H9 (cell line): ENCODE measurements at regions not wholly inside any gene's neighbourhood (a gene's known extent, or its start where the extent isn't known, plus 50 kb on each side); places are given as distances from the start of the nearest gene placed in this dataset.

Source experiments
- DNase-seq: peaks from one replicate; pipeline ENCODE4 v3.0.0-alpha.2; 2017
- H2AFZ ChIP-seq: one replicate; pipeline ENCODE4 v1.6.1; 2013; ENCODE audit warnings: mild to moderate bottlenecking, low read length, control low read depth, moderate library complexity
- H2AK5ac ChIP-seq: 2 replicates; pipeline ENCODE4 v1.6.1; 2013; ENCODE audit warnings: low read length, control low read depth, mixed read lengths; ENCODE audit not compliant: insufficient read length
- H2BK120ac ChIP-seq: one replicate; pipeline ENCODE4 v1.6.1; 2013; ENCODE audit warnings: low read depth, mild to moderate bottlenecking, low read length, control low read depth, inconsistent platforms; ENCODE audit not compliant: poor library complexity, severe bottlenecking
- H2BK12ac ChIP-seq: 2 replicates; pipeline ENCODE4 v1.6.1; 2013; ENCODE audit warnings: low read length, control low read depth, mixed read lengths, low read depth; ENCODE audit not compliant: insufficient read length
- H2BK15ac ChIP-seq: 2 replicates; pipeline ENCODE4 v1.6.1; 2013; ENCODE audit warnings: low read depth, low read length, control low read depth
- H2BK20ac ChIP-seq: one replicate; pipeline ENCODE4 v1.6.1; 2013; ENCODE audit warnings: low read depth, mild to moderate bottlenecking, low read length, control low read depth, inconsistent platforms; ENCODE audit not compliant: poor library complexity, severe bottlenecking
- H2BK5ac ChIP-seq: 2 replicates; pipeline ENCODE4 v1.6.1; 2013; ENCODE audit warnings: low read length, control low read depth, mixed read lengths; ENCODE audit not compliant: insufficient read length
- H3K14ac ChIP-seq: 2 replicates; pipeline ENCODE4 v1.6.1; 2013; ENCODE audit warnings: low read length, control low read depth; ENCODE audit not compliant: insufficient read depth
- H3K18ac ChIP-seq: 2 replicates; pipeline ENCODE4 v1.6.1; 2013; ENCODE audit warnings: low read depth, mild to moderate bottlenecking, mixed read lengths, low read length, control low read depth; ENCODE audit not compliant: insufficient read length
- H3K23ac ChIP-seq: 2 replicates; pipeline ENCODE4 v1.6.1; 2013; ENCODE audit warnings: low read length, control low read depth, mixed read lengths, low read depth; ENCODE audit not compliant: insufficient read length
- H3K23me2 ChIP-seq: 2 replicates; pipeline ENCODE4 v1.6.1; 2013; ENCODE audit warnings: low read depth, mild to moderate bottlenecking, mixed read lengths, low read length, control low read depth; ENCODE audit not compliant: insufficient read length, poor library complexity, severe bottlenecking
- H3K27ac ChIP-seq: 2 replicates; pipeline ENCODE4 v1.5.1; 2013; ENCODE audit warnings: low read length, control low read depth, mixed read lengths, low read depth; ENCODE audit not compliant: insufficient read length
- H3K27me3 ChIP-seq: 2 replicates; pipeline ENCODE4 v1.6.1; 2013; ENCODE audit warnings: low read length, control low read depth, inconsistent platforms; ENCODE audit not compliant: insufficient read depth
- H3K4ac ChIP-seq: 2 replicates; pipeline ENCODE4 v1.6.1; 2013; ENCODE audit warnings: low read depth, mild to moderate bottlenecking, control low read depth, inconsistent platforms, low read length, moderate library complexity
- H3K4me1 ChIP-seq: 2 replicates; pipeline ENCODE4 v1.6.1; 2013; ENCODE audit warnings: low read length, control low read depth, inconsistent platforms; ENCODE audit not compliant: insufficient read depth
- H3K4me2 ChIP-seq: 2 replicates; pipeline ENCODE4 v1.6.1; 2013; ENCODE audit warnings: low read length, control low read depth, mixed read lengths; ENCODE audit not compliant: insufficient read length, insufficient read depth
- H3K56ac ChIP-seq: 2 replicates; pipeline ENCODE4 v1.6.1; 2013; ENCODE audit warnings: low read depth, mild to moderate bottlenecking, mixed read lengths, low read length, control low read depth; ENCODE audit not compliant: insufficient read length
- H3K79me1 ChIP-seq: 2 replicates; pipeline ENCODE4 v1.6.1; 2013; ENCODE audit warnings: low read depth, mild to moderate bottlenecking, moderate library complexity, low read length, control low read depth, inconsistent platforms; ENCODE audit not compliant: insufficient read depth, poor library complexity, severe bottlenecking
- H3K79me2 ChIP-seq: 2 replicates; pipeline ENCODE4 v1.6.1; 2013; ENCODE audit warnings: low read length, control low read depth, inconsistent platforms; ENCODE audit not compliant: insufficient read depth
- H3K9ac ChIP-seq: 2 replicates; pipeline ENCODE4 v1.6.1; 2013; ENCODE audit warnings: low read length, control low read depth, mixed read lengths; ENCODE audit not compliant: insufficient read length; ENCODE audit errors: extremely low read depth
- H3K9me3 ChIP-seq: one replicate; pipeline ENCODE4 v1.6.1; 2013; ENCODE audit warnings: low read depth, low read length, inconsistent platforms; ENCODE audit not compliant: control insufficient read depth
- H3T11ph ChIP-seq: one replicate; pipeline ENCODE4 v1.6.1; 2013; ENCODE audit warnings: mild to moderate bottlenecking, low read length, control low read depth, inconsistent platforms
- H4K20me1 ChIP-seq: one replicate; pipeline ENCODE4 v1.6.1; 2013; ENCODE audit not compliant: control insufficient read depth, insufficient read length, insufficient read depth
- H4K5ac ChIP-seq: 2 replicates; pipeline ENCODE4 v1.6.1; 2013; ENCODE audit warnings: low read depth, mild to moderate bottlenecking, mixed read lengths, low read length, control low read depth; ENCODE audit not compliant: insufficient read length
- H4K8ac ChIP-seq: replicated peaks from 2 replicates; pipeline ENCODE4 v1.6.1; 2013; ENCODE audit warnings: low read length, control low read depth, mixed read lengths, low read depth; ENCODE audit not compliant: insufficient read length
- H4K91ac ChIP-seq: 2 replicates; pipeline ENCODE4 v1.6.1; 2013; ENCODE audit warnings: low read depth, mild to moderate bottlenecking, moderate library complexity, mixed read lengths, low read length, control low read depth; ENCODE audit not compliant: insufficient read length
- H3K27ac Mint-ChIP-seq, 3 experiments: 2 replicates in 2 of 3; 3 replicates in 1 of 3; pipeline ENCODE4 v1.8.0; 2020 to 2021; ENCODE audit warnings: mixed read lengths in 3 of 3, mild to moderate bottlenecking in 1 of 3, moderate library complexity in 1 of 3
- H3K27me3 Mint-ChIP-seq: 2 replicates; pipeline ENCODE4 v1.8.0; 2021; ENCODE audit warnings: low read depth, mild to moderate bottlenecking, moderate library complexity, mixed read lengths
- H3K36me3 Mint-ChIP-seq, 3 experiments: 2 replicates in 2 of 3; 3 replicates in 1 of 3; pipeline ENCODE4 v1.8.0; 2020 to 2021; ENCODE audit warnings: low read depth in 3 of 3, mixed read lengths in 3 of 3; ENCODE audit not compliant: insufficient read depth in 1 of 3
- H3K4me1 Mint-ChIP-seq, 2 experiments: 2 replicates each; pipeline ENCODE4 v1.8.0; 2020; ENCODE audit warnings: mixed read lengths in 2 of 2
- H3K4me3 Mint-ChIP-seq, 2 experiments: 2 replicates in 1 of 2; 3 replicates in 1 of 2; pipeline ENCODE4 v1.8.0; 2020 to 2021; ENCODE audit warnings: mild to moderate bottlenecking in 2 of 2, mixed read lengths in 2 of 2, moderate library complexity in 1 of 2
- H3K9me3 Mint-ChIP-seq, 2 experiments: 2 replicates in 1 of 2; 3 replicates in 1 of 2; pipeline ENCODE4 v1.8.0; 2020; ENCODE audit warnings: mild to moderate bottlenecking in 2 of 2, mixed read lengths in 2 of 2, moderate library complexity in 1 of 2
- CTCF ChIP-seq: fragments of 200-600 bp; sonication (generic); conservative IDR thresholded peaks from 3 replicates; pipeline ENCODE4 v1.8.0; 2021; ENCODE audit warnings: antibody characterized with exemption, mild to moderate bottlenecking
- WGBS: extraction: QIAGEN DNeasy Blood & Tissue Kit; methylation state at CpG from one replicate; pipeline ENCODE4 v1.1.7; 2013; ENCODE audit warnings: missing lambda C conversion rate, low lambda C conversion rate, mixed read lengths; ENCODE audit not compliant: insufficient read length; ENCODE audit errors: extremely low coverage; 5-methylcytosine and 5-hydroxymethylcytosine counted together

- Histone ChIP-seq H3K27me3 (no peaks in the 10 kb centered on the region), H2BK5ac (no peak overlapping the region), H3K18ac (no peak overlapping the region), H3K9me3 (no peaks in the 10 kb centered on the region), H2AK5ac (no peak overlapping the region), H4K8ac (no peak overlapping the region), H4K91ac (no peak overlapping the region), H4K20me1 (no peaks in the 10 kb centered on the region), H3K56ac (no peak overlapping the region), H2AFZ (no peak overlapping the region), H2BK15ac (no peak overlapping the region), H3K79me1 (no peaks in the 10 kb centered on the region), H3K4me1 (no peaks in the 10 kb centered on the region; the same call in 1 of the 2 replicates), H3K4ac (no peak overlapping the region), H3K23ac (no peak overlapping the region), H2BK20ac (no peak overlapping the region), H3K14ac (no peak overlapping the region), H3K79me2 (no peaks in the 10 kb centered on the region), H4K5ac (no peak overlapping the region), H3K4me2 (no peak overlapping the region), H2BK12ac (no peak overlapping the region), H2BK120ac (no peak overlapping the region), H3K27ac (no peak overlapping the region), H3K9ac (no peak overlapping the region), H3K23me2 (no peaks in the 10 kb centered on the region), H3T11ph (no peak overlapping the region)
- no peak overlapping the region for H3K4me3 Mint-ChIP-seq
- no peak for DNase-seq
- no peaks in the 10 kb centered on the region for H3K9me3 Mint-ChIP-seq
- H3K27me3 Mint-ChIP-seq, result no peaks in the 10 kb centered on the region
- peaks cover 17 to 18% of the 10 kb centered on the region in 2 experiments for H3K4me1 Mint-ChIP-seq
- no peaks in the 10 kb centered on the region for H3K36me3 Mint-ChIP-seq
- H3K27ac Mint-ChIP-seq, result no peak overlapping the region; a peak in 1 of 7 replicates
- WGBS, result no CpG with 5 or more reads among the region's 2 CpGs
- no peak for TF ChIP-seq CTCF
Measured at GRCh38 chr3:177681852-177682251, 484.6 kb upstream of the TBL1XR1 start.
